A204.1 (cell line): ENCODE measurements at regions not wholly inside any gene's neighbourhood (a gene's known extent, or its start where the extent isn't known, plus 50 kb on each side); places are given as distances from the start of the nearest gene placed in this dataset.
A peak's percentile ranks its signal among the peaks of the same experiment; 100 is the strongest.

Experiments
- FAIRE-seq: peaks from 2 replicates; lab custom pipeline; 2012; peaks lifted over from hg19 to GRCh38; lab: Jason Lieb, UNC

DNA sequence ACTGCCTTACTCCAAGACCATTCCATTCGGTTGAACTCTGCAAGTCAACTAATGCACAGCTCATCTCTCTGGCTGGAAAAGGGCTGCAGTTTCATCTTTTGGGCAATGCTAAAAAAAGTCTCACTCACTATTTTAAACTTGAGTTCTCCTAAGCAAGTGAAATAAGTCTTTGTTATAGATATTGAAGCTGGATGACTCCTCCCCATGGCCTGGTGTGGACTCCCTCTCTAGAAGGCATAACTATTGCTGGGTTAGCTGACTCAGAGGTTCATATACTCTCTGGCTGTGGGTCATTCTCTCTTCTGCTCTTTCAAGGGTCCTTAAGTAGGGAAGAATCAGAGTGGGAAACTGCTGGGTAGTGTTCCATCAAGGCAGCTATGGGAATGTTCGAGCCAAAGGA lies 88.0 kb downstream of the XCL2 start:
- no peak for FAIRE-seq

DNA sequence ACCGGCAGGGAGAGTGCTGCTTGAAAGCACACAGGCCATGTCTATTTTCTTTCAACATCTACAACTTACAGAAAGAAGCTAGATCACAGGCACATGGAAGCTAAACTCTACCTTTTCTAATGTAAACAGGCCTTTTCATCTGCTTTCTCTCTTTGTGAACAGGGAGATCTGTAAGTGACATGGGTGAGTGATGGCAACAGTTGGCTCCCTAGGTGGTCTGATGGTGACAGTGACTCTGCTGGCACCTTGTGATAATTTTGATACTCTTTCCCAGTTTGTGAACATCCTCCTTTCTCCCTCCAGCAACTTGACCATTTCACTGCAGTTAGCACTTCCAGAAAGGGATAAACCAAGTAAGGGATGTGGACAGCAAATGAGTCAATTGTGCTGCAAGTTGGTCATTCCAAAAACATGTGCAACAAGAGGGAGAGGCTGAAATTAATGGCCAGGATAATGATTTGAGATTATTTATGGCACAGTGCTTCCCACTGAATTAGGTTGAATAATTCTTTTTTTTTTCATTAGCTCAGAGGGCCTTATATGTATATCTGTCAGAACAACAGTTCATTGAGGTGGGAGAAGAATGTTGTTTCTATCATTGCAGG lies 89.5 kb downstream of the XCL2 start:
- FAIRE-seq: no peak

DNA sequence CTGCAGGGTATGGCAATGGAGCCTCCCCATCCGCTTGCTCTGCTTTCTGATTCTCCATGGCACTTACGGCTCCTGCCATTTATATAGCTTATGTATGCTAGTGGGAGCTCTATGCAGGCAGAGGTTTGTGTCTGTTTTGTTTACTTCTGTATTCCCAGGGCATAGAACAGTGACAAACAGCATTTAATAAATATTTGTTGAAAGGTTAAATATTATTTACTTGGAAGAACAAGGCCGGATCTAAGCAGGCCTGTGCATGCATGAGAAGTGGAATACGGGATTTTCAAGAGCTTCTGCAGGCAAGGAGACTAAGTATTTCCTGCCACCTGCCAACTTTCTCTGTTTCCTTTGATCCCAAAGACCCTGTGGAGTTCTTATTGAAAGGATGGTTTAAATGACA lies 90.7 kb downstream of the XCL2 start:
- no peak for FAIRE-seq

DNA sequence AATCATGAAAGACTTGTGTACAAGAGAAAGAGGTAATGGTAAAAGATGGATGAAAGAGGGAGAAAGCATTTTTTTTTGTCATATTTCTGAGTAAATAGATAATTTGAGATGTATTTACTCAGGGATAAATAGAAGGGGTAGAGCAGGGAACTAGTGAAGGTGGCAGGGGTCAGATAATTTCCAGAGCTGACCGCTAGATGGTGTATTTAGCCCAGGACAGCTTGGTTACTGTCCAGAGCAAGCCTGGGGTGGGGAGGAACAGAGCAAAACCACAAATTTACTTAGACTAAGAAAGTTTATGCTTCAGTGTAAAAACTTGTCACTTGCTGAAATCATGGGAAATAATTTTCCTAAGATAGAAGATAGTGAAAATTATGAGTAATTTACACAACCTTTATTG lies 91.5 kb downstream of the XCL2 start:
- FAIRE-seq: no peak

DNA sequence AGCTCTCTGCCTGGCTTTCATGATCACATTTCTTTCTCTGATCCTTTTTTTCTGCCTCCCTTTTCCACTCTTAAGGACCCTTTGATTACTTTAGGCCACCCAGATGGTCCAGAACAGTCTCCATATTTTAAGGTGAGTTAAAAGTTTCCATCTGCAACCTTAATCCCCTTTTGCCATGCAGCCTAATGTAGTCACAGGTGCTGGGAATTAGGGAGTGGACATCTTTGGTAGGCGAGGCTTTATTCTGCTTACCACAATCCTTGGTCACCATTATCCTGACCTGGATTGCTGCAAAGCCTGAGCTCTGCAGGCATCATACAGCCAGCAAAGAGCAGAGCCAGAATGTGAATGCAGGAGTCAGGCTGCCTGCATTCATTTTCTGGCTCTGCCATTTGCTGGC lies 95.9 kb downstream of the XCL2 start:
- FAIRE-seq: no peak

DNA sequence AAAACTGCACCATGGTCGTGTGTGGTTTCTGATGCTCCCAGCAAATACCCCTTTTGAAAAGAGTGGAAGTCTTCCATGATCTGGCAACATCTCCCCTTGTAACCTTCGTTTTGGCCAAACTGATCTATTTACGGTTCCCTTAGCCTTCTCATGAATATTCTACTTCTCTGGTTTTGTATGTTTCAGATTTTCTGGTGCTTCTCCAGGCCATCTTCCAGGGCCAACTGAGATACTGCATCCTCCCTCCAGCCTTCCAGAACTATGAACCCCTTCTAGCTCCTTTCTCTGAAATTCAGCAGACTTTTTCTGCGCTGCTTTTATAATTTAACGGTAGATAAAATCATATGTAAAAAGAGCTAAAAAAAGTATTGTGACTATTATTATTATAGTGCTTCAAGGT lies 97.7 kb downstream of the XCL2 start:
- FAIRE-seq: no peak

DNA sequence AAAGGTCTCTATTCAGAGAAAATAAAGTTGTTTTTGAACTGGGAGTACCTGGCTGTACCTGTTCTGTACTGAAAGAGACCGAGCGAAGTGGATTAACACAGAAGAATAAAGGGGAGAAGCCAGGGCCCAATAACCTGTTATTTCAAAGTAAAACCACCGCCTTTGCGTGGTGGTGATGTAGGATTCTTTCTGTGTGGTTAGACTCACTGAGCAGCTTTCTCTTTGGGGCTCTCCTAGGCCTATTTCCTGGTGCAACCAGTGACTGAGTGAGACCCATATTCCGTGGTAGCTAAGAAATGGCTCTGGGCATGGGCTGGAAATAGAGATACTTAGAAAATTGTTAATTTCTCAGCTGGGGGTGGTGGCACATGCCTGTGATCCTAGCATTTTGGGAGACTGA lies 99.9 kb downstream of the XCL2 start:
- FAIRE-seq: no peak

DNA sequence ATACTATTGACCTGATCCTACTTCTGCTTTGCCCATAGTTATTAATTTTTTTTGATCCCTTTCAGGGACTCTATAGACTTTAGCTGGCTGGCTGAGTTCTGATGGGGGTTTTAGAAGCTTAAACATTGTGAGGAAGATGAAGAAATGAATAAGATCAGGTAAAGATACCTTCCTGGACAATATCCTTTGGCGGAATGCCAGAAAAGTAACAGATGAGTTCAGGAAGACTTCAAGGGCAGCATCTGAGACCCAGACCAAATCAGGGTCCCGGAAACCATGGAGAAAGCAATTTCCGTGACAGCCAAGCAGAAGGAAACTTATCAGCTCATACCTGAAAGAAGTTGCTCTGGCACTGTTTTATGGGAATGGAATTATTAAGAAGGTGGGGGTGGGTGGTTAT lies 100.4 kb downstream of the XCL2 start:
- no peak for FAIRE-seq

DNA sequence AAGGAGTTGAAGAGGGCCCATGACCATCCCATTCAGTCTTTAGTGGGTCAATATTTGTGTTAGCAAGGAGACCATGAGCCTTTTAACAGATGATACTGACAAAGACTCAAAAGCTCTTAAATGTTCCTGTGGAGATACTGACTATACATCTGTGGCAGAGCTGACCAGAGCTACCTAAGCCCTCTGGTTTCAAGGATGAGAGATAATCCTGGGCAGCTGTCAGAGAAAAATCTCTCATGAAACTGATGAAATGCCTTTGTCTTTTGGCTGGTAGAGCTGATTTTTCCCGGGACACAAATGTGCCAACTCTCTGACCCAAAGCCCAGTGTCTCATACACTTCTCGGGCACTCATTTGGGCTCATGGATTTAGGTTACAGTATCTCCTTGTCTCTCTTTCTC lies 100.9 kb downstream of the XCL2 start:
- no peak for FAIRE-seq

DNA sequence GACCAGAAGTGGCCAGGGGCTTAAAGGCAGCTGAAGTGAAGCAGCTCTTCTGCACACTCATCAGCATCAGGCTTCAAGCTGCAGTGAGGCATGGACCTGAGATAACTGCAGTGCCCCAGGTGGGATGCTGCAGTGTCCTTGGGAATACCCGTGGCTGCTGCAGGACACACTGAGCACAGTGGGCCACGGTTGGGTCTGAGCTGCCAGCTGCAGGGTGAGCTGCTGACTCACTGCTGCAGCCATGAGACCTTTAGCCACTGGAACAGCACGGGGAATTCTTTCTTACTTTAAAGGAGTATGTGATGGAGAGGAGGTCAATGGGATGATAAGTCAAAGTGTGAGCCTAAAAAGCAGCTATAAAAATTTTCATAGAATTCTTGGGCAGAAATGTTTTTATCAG lies 102.1 kb downstream of the XCL2 start:
- FAIRE-seq: no peak

DNA sequence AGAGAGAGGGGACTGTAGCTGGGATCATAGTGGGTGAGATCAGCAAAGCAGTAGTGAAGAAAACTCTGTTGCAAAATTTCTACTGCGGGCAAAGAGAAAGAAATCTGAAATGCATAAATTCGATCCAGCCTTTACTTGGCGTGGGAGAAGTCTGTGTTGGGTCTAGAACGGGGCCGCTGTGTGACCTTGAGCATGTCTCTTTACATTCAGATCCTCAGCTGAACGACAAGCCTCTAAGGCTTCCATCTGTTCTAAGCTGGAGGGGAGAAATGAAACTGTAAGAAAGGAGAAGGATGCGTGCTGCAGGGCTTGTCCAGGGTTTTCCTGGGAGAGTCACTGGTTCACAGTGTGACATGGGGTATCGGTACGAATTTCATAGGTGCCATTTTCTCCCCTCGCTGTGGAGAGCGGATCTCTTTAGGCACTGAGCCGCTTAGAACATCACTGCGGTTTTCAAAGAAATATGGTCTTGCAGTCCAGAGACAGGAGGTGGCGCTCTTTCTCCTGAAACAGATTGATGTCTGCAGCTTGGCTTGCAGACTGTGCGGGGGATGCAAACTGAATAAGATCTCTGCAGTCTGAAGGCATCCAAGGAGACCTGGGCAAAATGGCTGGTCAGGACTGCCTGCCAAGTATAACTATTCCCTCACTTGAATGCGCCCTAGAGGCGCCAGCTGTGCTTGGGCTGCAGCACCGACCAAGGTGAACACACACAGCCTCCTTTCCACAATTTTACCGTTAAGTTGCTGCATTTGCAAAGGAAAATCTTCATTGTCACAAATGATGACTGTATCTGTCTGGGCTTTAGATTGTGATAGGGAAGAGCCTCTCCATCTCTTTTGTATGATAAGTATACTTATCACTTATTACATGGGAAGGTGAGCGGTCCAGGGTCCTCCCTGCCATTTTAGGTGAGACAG lies 104.1 kb downstream of the XCL2 start:
- FAIRE-seq: peak; percentile 82

DNA sequence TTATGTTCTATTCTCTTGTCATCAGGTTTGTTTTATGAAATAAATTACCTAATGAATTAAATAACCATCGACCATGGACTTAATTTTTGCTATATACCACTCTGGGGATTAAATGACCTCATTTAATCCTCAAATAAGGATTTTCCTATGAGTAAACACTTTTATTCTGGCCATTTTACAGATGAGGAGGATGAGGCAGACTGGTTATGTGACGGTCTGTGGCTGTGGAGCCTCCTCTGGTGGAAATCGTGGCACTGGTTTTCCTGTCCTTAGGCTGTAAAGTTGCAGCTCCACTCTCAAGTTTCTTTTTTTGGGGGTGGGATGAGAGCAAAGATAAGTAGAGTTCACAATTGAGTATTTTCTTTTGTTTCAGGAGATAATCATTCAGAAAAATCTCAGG lies 105.2 kb downstream of the XCL2 start:
- no peak for FAIRE-seq

DNA sequence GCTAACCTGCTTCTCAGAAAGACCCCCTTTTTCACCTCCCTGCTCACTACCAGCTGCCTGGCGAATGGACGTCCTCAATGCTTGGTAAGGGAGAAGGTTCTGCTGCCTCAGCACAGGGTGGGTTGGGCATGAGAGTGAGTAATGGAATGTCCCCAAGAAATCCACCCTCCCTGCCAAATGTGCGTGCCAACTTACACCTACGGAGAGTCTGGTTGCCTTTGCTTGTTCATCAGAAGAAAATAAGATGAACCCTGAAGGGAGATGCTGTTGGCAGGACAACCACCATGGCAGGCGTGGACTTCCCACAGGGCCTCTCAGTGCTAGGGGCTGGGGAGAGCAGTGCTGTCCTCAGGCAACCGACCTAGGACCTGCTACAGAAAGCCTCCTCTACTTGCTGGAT lies 106.0 kb downstream of the XCL2 start:
- no peak for FAIRE-seq

DNA sequence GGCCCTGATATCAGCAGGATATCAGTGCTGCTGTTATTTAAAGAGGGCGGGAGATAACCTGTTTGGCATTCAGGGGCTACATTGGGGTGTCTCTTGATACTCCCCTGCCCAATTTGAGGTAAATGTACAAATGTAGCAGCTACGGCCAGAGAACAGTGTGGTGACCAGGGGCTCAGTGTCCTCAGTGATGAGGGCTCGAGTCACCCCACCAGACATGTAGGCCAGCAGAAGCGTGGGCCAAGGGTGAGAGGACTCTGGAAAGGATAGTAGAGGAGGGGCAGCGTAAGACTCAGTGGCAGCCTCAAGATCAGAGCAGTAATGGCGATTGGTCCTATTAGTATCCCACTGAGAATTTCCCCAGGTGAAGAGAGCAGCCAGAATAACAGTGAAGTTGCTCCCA lies 108.4 kb downstream of the XCL2 start:
- FAIRE-seq: no peak

DNA sequence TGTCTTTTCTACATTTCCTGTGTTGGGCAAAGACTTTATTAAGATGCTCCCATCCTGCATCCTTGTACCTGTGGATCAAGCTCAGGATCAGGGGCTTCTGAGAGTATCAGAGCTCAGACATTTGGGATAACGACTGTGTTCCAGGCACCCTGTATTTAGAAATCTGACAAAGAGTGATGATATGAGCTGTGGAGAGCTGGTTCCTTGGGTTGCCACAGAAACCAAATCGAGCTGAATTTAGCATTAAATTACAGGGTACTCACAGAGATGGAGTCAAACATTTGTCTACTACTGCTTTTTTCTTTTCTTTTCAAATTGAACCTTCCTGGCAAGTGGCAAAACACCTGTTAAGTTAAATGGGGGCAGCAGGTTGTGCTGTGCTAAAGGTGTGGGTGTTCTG lies 110.6 kb downstream of the XCL2 start:
- FAIRE-seq: no peak

DNA sequence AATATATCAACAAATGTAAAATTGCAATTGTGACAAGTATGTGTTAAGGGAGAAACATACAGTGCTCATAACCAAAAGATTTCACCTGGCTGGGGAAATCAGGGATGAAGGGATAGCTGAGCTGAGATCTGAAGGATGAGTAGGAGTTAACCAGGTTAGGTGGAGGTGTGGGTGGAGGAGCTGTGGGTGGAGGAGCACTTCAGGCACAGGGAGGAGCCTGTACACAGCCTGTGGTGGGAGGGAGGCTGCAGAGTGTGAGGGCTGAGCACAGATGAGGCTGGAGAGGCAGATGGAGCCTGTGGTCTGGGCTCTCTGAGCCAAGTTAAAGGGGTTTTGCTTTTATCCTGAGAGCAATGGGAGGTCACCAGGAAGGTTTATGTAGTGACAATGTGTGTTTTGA lies 111.9 kb downstream of the XCL2 start:
- FAIRE-seq: no peak

DNA sequence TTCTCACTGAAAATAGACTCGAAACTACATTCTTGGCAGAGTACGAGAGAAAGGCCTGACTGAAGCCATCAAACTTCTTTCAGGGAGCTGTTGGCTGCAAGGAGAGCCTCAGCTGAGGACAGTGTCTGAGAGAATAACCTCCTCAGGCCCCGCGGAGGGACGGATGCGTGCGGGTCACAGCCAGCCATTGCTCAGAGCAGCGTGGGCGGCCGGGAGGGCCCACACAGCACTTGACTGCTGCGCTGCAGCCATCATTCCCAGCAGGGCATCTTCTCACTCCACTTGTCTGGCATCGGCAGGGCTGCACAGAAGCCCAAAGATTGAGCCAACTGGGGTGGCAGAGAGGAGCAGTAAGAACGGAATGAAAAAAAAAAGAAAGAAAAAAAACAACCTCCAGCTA lies 113.5 kb downstream of the XCL2 start:
- FAIRE-seq: no peak

DNA sequence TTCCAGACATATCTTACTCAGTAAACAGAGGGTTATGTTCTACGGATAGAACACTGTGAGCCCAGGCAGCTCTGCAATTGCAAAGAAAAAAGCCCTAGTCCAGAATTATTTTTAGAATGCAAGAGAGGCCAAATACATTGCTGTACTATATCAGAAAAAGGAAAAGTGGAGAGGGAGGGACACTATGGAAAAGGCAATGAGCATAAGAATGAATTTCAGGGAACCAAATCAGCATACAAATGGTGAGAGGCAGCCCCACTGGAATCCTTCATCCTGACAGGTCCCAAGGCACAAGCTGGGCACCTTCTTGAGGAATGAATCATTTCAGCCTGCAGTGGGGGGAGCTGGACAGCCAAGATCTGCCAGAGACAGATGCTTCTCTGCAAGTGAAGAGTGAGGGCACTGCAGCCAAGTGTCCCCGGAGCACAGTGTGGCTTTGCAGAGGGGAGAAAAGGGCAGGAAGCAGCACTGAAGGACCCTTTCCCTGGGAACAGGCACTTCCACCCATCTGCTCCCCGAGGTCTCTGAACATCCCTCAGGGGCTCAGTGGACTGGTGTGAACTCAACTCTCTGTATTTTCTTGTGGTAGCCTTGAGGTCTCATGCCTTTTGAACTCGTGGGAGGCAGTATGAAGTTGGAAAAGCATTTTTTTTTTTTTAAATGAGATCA lies 115.6 kb downstream of the XCL2 start:
- no peak for FAIRE-seq

DNA sequence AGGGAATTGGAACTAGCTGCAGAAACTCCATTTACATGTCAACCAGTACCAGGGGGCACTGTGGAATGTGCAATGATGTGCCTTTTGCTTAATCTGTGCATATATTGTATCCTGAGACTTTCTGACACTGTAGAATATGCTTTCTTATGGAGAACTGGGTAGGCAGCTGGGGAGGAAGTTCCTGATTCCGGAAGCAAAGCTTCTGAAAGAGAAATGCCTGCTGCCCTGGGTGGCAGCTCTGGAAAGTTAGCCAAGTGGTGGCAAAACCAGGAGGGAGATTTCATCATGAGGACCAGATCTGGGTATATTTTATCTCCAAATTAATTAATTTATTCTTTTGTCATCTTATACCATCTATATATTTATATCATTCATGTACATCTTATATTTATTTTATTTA lies 116.7 kb downstream of the XCL2 start:
- no peak for FAIRE-seq

DNA sequence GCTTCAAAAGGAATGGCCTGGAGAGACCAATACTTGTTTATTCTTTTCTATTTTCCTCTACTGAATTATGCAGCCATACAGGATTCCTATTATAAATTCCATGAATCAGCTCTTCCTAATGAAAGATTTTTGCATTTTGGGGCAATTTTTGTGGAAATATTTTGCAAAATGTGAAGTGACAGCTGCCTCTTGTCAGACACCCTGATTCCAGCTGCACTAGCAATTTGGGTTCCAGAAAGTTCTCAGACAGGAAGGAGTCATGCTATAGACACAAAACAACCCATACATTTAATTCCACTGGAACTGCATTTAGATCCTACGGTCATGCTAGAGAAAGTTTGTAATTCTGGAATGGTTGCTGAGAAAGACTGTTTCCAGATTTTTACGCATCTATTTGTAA lies 119.5 kb downstream of the XCL2 start:
- no peak for FAIRE-seq

DNA sequence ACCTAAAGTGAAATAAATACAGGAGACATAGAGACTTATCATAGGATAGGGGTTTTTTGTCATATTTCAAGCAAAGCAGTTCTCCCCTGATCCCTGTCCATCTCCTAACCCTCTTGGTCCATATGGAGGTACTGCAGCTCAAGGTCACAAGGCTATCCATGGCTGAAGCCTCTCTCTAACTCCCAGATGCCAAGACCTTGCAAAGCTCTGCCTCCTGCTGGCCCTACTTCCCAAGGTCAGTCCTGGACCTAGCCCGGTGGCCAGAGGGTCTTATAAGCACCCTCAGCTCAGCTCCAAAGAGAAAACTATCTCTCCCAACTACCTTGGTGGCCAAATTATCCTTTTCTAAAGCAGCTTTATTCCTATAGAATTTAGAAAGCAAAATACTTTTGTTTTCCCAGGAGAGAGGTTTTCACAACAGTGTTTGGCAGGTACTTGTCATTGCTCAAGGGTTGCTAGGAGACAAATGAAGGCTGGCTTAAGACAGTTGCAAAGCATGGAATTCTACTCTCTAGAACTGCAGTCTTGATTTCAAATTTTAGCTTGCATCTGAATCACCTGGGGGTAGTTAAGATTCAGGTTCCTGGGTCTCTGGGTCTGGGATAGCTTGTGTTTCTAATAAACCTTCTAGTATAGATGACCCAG lies 121.5 kb downstream of the XCL2 start:
- no peak for FAIRE-seq

DNA sequence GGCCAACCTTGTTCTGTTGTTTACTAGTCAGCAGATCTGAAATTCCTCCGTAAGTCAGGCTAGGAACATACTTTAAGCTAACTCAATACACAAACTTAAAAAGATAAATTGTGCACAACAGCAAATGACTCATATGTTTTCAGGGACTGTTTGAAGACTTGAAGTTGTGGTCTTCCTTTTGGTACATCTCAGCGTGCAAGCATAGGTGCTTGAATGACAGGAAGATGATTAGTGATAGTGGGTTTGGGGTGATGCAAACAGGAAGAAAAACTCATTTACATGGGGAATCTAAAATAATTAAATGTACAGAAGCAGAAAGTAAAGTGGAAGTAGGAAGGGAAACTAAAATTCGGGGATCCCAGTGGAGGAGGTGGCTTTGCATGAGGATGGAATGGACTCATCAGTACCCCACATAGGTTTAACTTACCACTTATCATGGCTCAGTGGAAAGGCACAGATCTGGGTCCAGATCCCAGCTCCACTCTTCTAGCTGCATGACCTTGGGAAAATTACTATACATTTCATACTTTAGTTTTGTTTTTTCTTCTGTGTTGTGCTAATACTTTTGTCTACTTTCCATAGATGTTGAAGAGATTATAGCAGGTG lies 122.3 kb downstream of the XCL2 start:
- no peak for FAIRE-seq

DNA sequence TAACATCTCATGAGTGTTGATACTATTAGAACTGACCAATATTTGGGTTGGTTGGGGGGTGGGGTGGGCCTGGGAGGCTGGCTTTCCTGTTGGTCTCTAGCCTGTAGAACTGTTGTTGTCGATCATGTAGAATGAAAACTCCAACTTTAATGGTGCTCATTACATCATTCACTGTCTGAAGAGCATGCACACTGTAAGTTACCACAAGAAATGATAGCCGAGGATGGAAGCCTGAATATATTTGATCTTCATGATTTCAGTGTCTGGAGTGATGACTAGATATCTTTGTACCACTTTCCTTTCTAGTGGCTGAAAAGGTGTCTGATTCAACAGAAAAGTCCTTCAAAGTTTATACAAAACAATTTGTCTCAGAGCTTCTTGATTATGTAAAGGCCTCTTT lies 123.6 kb downstream of the XCL2 start:
- FAIRE-seq: no peak
